ENCODE measurements at regions not wholly inside any gene's neighbourhood (a gene's known extent, or its start where the extent isn't known, plus 50 kb on each side); places are given as distances from the start of the nearest gene placed in this dataset.
A peak's percentile ranks its signal among the peaks of the same experiment; 100 is the strongest.

DNA sequence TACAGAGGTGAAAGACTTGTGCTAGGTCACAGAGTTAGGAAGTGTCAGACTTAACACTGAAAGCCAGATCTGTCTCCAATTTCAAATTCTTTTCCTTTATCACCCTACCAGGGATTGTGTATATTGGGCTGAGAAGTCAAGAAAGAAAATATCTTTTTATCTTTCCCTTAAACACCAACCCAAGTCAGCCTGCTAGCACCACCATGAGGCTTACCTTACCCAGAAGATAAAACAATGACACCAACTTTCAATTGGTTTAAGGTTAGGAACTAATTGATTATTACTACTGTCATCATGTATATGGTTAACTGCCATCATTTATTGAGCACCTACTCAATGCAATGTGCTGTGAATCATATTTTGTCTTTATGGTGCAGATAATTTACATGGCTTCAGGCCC, 178.9 kb upstream of the FOXD3 start:
- H3K9me3 Mint-ChIP-seq, result peaks cover 0 to 2% (median 0%) of the 10 kb centered on the region in 9 donors

DNA sequence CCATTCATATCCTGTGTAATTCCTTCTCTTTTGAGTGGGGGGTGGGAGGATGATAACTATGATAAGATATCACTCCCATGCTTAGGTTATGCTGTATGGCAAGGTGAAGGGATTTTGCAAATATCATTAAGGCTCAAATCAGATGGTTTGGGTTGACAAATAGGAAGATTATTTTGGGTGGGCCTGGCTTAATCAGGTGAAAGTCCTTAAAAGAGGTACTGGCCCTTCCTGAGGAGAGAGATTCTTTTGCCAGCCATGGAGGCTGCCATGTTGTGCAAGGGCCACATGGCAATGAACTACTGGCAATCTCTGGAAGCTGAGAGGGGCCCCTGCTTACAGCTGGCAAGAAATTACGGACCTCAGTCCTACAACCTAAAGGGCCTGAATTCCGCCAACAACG, 174.6 kb upstream of the FOXD3 start:
- Mint-ChIP-seq H3K9me3 (peaks cover 0 to 2% (median 0%) of the 10 kb centered on the region in 9 donors), H3K27me3 (peaks cover 9 to 19% (median 15%) of the 10 kb centered on the region in 5 donors), H3K36me3 (no peaks in the 10 kb centered on the region), H3K27ac (no peak overlapping the region), H3K4me3 (no peak overlapping the region), H3K4me1 (no peaks in the 10 kb centered on the region)
- no peak for DNase-seq
- POLR2A ChIA-PET, result no interaction called here
- ATAC-seq, result no peak

More for the DNA sequence above, 178.9 kb upstream of the FOXD3 start:
- H3K27me3 Mint-ChIP-seq, result peaks cover 0 to 12% (median 3%) of the 10 kb centered on the region in 5 donors
- POLR2A ChIA-PET, result no interaction called here
- H3K4me1 Mint-ChIP-seq, result no peaks in the 10 kb centered on the region
- ATAC-seq (no peak), DNase-seq (no peak)
- H3K27ac Mint-ChIP-seq, result no peak overlapping the region
- no peaks in the 10 kb centered on the region for H3K36me3 Mint-ChIP-seq
- no peak overlapping the region for H3K4me3 Mint-ChIP-seq

DNA sequence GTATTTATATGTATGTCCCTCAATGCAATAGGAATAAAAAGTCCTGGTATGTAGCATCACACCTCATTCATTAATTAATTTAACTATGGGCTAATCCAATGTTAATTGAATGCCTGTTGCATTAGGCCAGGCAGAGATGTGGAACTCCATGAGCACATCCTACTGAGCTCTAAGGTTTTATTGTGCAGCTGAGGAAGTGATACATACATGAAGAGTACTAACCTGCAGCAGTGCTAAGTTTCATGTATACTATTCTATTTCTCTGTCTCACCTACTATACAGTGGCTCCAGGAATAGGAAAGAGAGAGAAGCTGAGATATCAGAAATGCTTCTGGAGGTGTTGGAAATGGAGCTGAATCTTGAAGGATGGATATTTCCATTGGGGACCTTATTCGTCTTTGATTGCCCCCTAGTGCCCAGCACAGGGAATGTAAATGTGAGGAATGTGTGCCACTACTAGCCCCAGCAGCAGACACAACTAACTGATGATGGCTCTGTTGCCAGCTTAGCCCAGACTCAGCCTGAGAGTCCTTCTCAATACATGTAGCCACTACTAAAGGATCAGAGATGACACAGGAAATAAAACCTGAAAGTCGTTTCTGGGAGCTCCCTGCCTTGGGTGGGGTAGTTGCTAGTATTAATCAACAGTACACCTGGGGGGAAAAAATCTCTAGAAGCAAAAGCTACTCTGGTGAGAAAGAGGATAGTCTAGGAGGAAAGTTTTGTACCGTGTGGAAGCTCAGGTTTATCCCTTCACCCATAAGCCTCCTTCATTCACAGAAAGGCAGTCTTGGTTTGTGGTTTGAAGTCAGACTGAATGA, 173.3 kb upstream of the FOXD3 start:
- Mint-ChIP-seq H3K4me1 (no peaks in the 10 kb centered on the region), H3K27me3 (peaks cover 13 to 28% (median 20%) of the 10 kb centered on the region in 5 donors), H3K36me3 (no peaks in the 10 kb centered on the region), H3K27ac (no peak overlapping the region), H3K4me3 (no peak overlapping the region), H3K9me3 (peaks cover 0 to 2% (median 0%) of the 10 kb centered on the region in 9 donors)
- POLR2A ChIA-PET, result no interaction called here
- DNase-seq, result no peak
- ATAC-seq, result no peak

DNA sequence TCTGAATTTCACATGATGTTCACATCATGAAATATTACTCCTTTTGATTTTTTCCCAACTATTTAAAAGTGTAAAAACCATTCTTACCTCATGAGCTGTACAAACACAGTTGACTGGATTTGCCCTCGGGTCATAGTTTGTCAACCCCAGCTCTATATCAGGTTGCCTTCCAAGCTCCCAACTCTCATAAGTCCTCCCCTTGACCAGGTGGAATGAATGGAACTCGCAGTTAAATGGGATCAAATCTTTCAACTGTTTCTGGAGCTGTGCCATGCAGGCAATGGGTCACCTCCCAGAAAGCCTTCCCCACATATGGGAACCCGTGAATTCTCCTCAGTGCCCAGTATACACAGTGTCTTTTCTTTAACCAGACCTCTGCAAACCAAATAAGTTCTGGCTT, 169.8 kb upstream of the FOXD3 start:
- H3K27me3 Mint-ChIP-seq, result peaks cover 14 to 40% (median 20%) of the 10 kb centered on the region in 5 donors
- no peaks in the 10 kb centered on the region for H3K36me3 Mint-ChIP-seq
- no peak overlapping the region for H3K27ac Mint-ChIP-seq
- POLR2A ChIA-PET, result no interaction called here
- no peak overlapping the region for H3K4me3 Mint-ChIP-seq
- no peaks in the 10 kb centered on the region for H3K9me3 Mint-ChIP-seq
- no peaks in the 10 kb centered on the region for H3K4me1 Mint-ChIP-seq
- ATAC-seq (no peak), DNase-seq (no peak)

DNA sequence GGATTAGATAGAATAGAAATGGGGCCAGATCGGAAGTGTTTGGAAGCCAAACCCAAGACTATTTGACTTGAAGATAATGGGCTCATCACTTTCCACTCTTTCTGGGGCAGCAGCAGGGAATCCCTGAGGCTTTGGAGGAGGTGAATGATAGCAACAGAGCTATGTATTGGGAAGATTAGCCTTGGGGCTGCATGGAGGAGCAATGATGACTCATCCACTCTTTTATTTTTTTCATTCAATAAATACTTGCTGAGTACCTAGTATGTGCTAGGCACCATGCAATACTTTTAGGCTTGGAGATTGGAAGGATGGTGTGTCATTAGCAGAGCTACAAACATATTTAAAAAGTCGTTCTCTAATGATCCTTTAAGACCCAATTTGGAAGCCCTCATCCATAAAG, 166.9 kb upstream of the FOXD3 start:
- Mint-ChIP-seq H3K9me3 (no peaks in the 10 kb centered on the region), H3K36me3 (no peaks in the 10 kb centered on the region), H3K4me1 (no peaks in the 10 kb centered on the region), H3K4me3 (no peak overlapping the region), H3K27me3 (peaks cover 17 to 63% (median 25%) of the 10 kb centered on the region in 5 donors), H3K27ac (peak overlapping the region in 1 of 10 donors; percentile 57)
- no peak for ATAC-seq
- POLR2A ChIA-PET, result no interaction called here
- no peak for DNase-seq

DNA sequence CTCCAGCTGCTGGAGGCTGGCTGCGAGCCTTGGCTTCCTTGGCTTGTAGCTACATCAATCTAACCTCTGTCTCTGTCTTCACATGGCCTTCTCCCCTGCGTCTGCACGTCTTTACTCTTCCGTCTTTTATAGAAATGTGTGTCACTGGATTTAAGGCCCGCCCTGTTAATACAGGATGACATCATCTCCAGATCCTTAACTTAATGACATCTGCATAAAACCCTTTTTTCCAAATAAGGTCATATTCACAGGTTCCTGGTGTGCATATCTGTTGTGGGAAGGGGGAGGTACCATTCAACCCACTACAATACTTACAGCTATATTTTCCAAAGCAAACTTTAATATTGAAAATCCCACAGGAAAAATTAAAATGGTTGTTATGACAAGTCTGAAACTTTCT, 165.3 kb upstream of the FOXD3 start:
- Mint-ChIP-seq H3K27ac (no peak overlapping the region), H3K27me3 (peaks cover 13 to 58% (median 20%) of the 10 kb centered on the region in 5 donors), H3K9me3 (no peaks in the 10 kb centered on the region), H3K4me1 (no peaks in the 10 kb centered on the region), H3K4me3 (no peak overlapping the region), H3K36me3 (no peaks in the 10 kb centered on the region)
- DNase-seq, result no peak
- no peak for ATAC-seq
- POLR2A ChIA-PET, result no interaction called here

DNA sequence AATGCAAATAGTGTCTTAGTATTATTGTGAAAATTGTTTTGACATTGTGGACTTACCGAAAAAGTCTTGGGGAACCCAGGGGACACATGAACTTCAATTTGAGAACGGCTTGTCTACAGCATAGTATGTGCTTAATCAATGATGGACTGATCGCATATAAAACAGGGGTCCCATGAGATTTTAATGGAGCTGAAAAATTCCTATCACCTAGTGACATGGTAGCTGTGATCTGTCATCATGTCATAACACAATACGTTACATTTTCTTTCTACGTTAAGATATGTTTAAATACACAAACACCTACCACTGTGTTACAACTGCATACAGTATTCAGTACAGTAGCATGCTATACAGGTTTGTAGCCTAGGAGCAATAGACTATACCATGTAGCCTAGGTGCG, 153.3 kb upstream of the FOXD3 start:
- Mint-ChIP-seq H3K9me3 (peaks cover 0 to 2% (median 0%) of the 10 kb centered on the region in 9 donors), H3K27me3 (peaks cover 7 to 11% (median 9%) of the 10 kb centered on the region in 5 donors), H3K36me3 (no peaks in the 10 kb centered on the region), H3K27ac (no peak overlapping the region), H3K4me1 (no peaks in the 10 kb centered on the region), H3K4me3 (no peak overlapping the region)
- DNase-seq, result no peak
- ATAC-seq, result no peak
- POLR2A ChIA-PET, result no interaction called here

DNA sequence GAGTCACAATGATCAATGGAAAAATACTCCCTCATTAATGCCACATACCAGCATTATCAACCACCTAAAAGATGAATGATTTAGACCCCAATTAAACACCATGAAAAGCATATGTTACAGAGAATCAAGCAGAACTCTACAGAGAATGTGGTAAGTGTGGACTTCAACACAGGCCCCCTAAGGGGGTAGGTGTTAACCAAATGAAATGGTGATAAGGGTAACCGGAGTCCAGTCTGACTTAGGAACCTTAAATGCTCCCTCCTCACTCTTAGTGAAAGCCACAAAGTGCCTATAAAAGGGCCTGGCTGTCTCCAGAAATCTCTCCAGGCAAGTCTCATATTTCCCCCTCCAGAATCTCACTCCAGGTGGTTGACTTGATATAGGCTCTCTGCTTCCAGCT, 149.2 kb upstream of the FOXD3 start:
- ATAC-seq (no peak), DNase-seq (no peak)
- Mint-ChIP-seq H3K4me3 (no peak overlapping the region), H3K27ac (no peak overlapping the region), H3K4me1 (no peaks in the 10 kb centered on the region), H3K36me3 (peaks cover 0 to 4% (median 0%) of the 10 kb centered on the region in 3 donors), H3K9me3 (peaks cover 0 to 15% (median 3%) of the 10 kb centered on the region in 9 donors), H3K27me3 (peaks cover 9 to 20% (median 9%) of the 10 kb centered on the region in 5 donors)
- POLR2A ChIA-PET, result no interaction called here

DNA sequence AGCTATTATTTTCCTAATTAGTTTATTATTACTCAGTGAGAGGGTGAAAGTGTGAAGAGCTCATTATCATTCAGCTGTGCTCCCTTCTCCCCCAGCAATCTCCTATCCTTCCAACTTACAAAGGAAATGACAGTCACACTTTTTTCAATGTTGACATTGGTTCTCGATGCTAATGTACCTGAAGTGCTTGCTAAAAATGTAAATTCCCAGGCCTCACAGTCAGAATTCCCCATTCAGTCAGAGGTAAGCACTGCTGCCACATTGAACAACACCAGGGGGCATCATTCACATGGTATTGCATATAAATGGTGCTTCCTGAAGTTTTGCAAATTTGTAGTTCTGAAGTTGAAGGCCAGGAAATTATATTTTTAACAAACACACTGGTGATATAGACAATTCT, 132.7 kb upstream of the FOXD3 start:
- H3K27me3 Mint-ChIP-seq, result peaks cover 3 to 22% (median 6%) of the 10 kb centered on the region in 5 donors
- POLR2A ChIA-PET, result no interaction called here
- no peaks in the 10 kb centered on the region for H3K9me3 Mint-ChIP-seq
- no peak for ATAC-seq
- H3K27ac Mint-ChIP-seq, result no peak overlapping the region
- no peak overlapping the region for H3K4me3 Mint-ChIP-seq
- DNase-seq, result no peak
- H3K36me3 Mint-ChIP-seq, result no peaks in the 10 kb centered on the region
- no peaks in the 10 kb centered on the region for H3K4me1 Mint-ChIP-seq

DNA sequence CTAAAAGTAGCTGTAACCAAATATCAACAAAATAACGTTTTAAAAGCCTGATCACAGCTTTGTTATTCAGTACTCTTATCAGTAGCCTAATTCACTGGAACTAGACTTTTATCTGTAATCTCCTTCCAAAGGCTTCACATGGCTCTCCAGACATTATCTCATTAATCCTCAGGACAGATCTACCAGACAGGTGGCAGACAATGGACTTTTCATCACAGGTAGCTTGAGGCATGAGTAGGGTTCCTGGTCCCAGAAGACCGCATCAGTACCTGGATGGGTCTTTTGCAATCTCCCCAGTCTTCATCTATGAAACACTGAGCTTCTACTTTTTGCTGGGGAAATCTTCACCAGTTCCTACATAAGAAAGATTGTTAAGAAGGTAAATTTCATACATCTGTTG, 132.2 kb upstream of the FOXD3 start:
- POLR2A ChIA-PET, result no interaction called here
- H3K4me1 Mint-ChIP-seq, result no peaks in the 10 kb centered on the region
- no peaks in the 10 kb centered on the region for H3K9me3 Mint-ChIP-seq
- H3K27me3 Mint-ChIP-seq, result peaks cover 3 to 22% (median 6%) of the 10 kb centered on the region in 5 donors
- H3K4me3 Mint-ChIP-seq, result no peak overlapping the region
- no peak for ATAC-seq
- H3K36me3 Mint-ChIP-seq, result no peaks in the 10 kb centered on the region
- DNase-seq, result no peak
- no peak overlapping the region for H3K27ac Mint-ChIP-seq

DNA sequence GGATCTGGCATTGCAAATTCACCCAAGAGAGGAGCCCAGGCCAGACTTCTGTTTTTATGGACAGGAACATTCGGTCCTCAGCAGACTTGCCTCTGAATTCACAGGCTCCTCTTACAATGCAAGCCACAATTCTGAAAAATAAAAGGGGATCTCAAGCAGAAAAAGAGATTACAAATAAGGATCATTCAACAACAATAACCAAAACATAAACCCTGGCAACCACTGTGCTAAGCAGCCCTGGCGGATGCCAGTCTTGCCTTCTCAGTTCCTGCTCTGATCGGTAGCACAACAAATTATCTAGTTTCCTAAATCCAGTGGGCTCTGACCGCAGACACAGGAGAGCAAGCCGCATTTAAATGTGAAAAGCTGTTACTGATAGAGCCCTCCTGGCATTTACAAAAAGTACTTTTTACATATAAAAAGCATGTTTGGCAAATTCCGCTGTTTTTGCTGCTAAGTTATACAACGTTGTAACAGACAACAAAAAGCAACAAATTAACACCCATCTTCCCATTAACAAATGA, 123.4 kb upstream of the FOXD3 start:
- H3K4me3 Mint-ChIP-seq, result no peak overlapping the region
- DNase-seq, result no peak
- POLR2A ChIA-PET, result no interaction called here
- H3K27ac Mint-ChIP-seq, result no peak overlapping the region
- no peak for ATAC-seq
- peaks cover 12 to 36% (median 15%) of the 10 kb centered on the region in 5 donors for H3K27me3 Mint-ChIP-seq
- no peaks in the 10 kb centered on the region for H3K36me3 Mint-ChIP-seq
- H3K9me3 Mint-ChIP-seq, result no peaks in the 10 kb centered on the region
- no peaks in the 10 kb centered on the region for H3K4me1 Mint-ChIP-seq

DNA sequence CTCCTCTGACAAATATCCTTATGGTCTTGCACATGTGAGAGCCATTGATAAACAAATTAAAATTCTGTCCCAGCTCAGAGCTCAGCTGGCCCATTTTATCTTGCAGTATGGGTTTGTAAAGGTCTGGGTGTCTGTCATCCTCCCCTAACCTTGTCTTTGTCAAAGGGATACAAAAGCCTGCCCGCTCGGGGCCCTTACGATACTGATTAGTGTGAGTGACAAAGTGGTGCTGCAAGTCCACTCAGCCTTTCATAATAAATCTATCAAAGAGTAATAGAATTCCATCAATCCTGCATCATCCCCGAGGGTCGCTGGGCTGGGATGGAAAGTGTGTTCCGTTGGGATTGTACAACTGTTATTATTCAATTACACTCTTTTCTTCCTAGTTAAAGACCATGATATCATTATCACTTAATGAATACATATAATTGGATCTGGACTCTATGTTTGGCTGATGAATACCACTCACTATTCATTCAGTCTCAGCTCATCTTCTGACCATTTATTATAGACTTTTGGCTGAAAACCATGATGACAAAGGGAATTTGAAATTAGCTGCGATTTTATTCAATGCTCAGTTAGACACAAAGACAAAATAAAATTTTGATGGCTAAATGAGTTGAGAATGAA, 122.5 kb upstream of the FOXD3 start:
- POLR2A ChIA-PET, result no interaction called here
- Mint-ChIP-seq H3K36me3 (no peaks in the 10 kb centered on the region), H3K4me1 (no peaks in the 10 kb centered on the region), H3K27ac (peak overlapping the region in 1 of 10 donors; percentile 5), H3K27me3 (peaks cover 10 to 36% (median 14%) of the 10 kb centered on the region in 5 donors), H3K4me3 (no peak overlapping the region), H3K9me3 (no peaks in the 10 kb centered on the region)
- ATAC-seq, result no peak
- DNase-seq, result no peak

DNA sequence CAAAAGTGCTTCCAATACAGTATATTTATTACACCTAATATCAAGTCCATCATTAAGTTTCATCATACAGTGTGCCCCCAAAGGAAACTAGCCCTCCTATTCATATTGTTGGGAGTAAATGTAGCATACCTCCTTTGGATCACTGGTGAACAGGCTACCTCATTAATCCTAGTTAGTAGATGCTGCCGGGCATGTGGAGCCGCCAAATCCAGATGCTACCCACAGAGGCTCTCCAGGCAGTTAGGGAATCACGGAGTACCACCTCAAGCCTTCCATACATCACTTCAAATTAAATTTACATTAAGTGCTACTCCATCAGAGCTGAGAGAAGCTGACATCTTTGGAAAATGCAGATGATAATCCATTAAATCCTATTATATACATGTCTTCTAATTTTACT, 121.7 kb upstream of the FOXD3 start:
- Mint-ChIP-seq H3K36me3 (no peaks in the 10 kb centered on the region), H3K4me3 (no peak overlapping the region), H3K27ac (no peak overlapping the region), H3K4me1 (no peaks in the 10 kb centered on the region), H3K27me3 (peaks cover 10 to 36% (median 16%) of the 10 kb centered on the region in 5 donors), H3K9me3 (no peaks in the 10 kb centered on the region)
- ATAC-seq (no peak), DNase-seq (no peak)
- POLR2A ChIA-PET, result no interaction called here
